HG03103 (cell line): ENCODE measurements at regions not wholly inside any gene's neighbourhood (a gene's known extent, or its start where the extent isn't known, plus 50 kb on each side); places are given as distances from the start of the nearest gene placed in this dataset.

Experiments used
- ATAC-seq: cut with Tn5 transposase; IDR thresholded peaks from one replicate; pipeline ENCODE4 v1.9.1; 2021; ENCODE audit warnings: low read depth; ENCODE audit not compliant: unreplicated experiment

GRCh38 chr12:105736498-105736897 lies 402.3 kb downstream of the NUAK1 start:
- no peak for ATAC-seq

- no peak for ATAC-seq
Observed at GRCh38 chr12:105738051-105738450, 400.7 kb downstream of the NUAK1 start.

DNA sequence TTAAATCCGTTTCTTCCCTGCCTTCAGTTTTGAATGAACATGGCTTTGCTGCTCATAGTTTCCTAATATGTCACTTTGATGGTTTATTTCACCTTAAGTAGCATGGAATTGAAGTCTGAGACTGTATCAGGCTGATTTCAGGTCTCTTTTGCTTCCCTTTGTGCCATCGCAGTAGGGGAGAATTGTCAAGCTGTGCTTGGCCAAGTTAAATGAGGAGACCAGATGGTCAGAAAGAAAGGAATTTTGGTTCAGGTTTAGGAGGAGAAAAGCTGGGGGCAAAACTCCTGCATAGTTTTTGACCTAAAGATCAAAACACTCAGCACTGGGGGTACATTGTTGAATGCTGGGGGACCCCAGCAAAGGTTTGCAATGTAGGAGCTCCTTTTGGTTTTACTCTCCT lies 398.4 kb downstream of the NUAK1 start:
- no peak for ATAC-seq

DNA sequence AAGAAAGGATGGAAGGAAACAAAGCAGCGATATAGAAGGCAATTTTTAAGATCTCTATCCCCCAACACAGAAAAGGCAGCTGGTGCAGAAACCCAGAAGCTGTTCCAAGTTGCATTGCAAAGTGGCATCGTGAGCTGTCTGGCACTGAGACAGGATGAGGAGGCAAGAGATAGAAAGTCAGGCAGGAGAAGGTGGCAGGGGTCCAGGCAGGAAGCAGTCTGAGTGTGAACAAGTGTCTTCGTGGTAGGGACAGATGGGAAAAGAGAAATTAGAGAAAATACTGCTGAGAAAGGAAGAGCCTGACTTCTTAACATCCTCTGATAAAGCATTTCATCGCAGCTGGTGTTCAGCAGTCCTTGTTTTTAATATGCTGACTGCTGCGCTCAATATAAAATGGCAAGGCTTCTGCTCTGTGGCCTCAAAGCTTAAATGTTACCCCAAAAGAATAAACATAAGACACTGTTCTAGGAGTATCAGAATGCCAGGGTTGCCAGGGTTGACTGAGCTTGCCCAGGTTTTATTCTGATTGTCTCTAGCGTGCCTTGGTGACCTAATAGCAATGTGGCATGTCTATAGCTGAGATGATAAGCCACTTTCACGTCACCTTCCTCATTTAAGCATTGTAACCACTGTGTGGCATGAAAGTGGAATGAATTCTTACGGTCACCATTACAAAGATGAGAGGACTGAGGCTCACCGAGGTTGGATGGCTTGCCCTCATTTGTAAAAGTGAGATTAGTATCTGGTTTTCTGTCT lies 397.6 kb downstream of the NUAK1 start:
- ATAC-seq, result no peak

- ATAC-seq, result no peak
Observed at GRCh38 chr12:105741786-105742566, 396.8 kb downstream of the NUAK1 start.

- ATAC-seq, result no peak
Observed at GRCh38 chr12:105742567-105742874, 396.2 kb downstream of the NUAK1 start.

- no peak for ATAC-seq
Observed at GRCh38 chr12:105744371-105745058, 394.2 kb downstream of the NUAK1 start.

- no peak for ATAC-seq
Observed at GRCh38 chr12:105745811-105746210, 392.9 kb downstream of the NUAK1 start.

GRCh38 chr12:105748806-105749600 lies 389.8 kb downstream of the NUAK1 start:
- ATAC-seq, result no peak

GRCh38 chr12:105750096-105750495 lies 388.7 kb downstream of the NUAK1 start:
- ATAC-seq, result no peak

GRCh38 chr12:105754313-105754712 lies 384.4 kb downstream of the NUAK1 start:
- no peak for ATAC-seq

GRCh38 chr12:105756961-105757360 lies 381.8 kb downstream of the NUAK1 start:
- no peak for ATAC-seq

DNA sequence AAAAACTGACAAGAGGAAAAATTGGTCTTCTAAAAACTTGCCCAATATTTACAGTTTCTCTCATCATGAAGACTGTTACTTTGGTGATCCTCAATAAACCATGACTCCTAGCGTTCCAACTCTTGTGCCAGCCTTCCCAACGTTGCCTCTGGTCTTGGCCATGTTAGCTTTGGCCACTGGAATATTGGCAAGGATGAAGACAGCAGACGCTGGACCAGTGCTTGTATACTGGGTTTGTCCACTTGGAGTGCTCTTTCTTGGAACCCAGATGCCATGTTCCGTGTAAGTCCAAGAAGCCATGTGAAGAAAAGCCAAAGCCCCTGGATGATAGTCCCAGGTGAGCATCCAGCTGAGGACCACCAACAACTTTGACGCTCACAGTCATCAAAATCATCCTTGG lies 379.6 kb downstream of the NUAK1 start:
- no peak for ATAC-seq

GRCh38 chr12:105761075-105761474 lies 377.7 kb downstream of the NUAK1 start:
- ATAC-seq, result no peak

GRCh38 chr12:105764216-105764835 lies 374.4 kb downstream of the NUAK1 start:
- ATAC-seq, result no peak

DNA sequence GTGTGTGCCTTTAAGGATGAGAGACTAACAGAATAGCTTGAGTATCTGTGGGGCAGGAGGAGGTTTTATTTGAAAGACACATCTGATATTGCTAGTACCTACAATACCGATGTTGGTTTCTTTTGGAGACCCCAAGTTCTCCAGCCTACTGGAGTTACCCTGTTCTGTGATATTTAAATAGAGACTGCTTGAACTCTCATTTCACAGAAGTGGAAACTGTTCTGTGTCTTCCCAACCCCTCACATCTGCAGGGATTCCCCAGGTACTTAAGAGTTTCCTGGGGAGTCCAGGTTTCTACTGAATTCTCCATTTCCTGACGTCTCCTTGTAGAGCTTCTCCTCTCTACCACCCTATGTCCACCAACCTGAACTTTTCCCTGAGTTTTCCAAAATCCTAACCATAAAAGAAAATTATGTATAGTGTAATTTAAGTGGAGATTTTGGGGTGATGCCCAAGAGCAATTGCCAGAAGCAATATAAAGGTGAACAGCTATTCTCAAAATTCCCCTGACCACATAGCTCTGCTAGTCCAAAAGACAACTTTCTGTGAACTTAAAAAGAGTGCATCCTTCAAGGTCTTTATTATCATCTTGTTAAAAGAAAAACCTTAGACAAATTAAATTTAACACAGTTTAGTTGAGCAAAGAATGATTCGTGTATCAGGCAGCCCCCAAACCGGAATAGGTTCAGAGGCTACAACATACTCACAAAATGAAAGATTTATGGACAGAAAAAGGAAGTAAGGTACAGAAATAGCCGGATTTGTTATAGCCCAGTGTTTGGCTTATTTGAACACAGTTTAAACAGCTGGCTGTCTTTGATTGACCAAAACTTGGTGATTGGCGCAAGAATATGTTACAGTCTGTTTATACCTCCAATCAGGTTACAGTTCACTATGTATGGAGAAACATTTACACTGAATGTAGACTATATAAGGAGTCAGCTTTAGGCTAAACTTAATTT lies 373.4 kb downstream of the NUAK1 start:
- no peak for ATAC-seq

GRCh38 chr12:105766029-105766428 lies 372.7 kb downstream of the NUAK1 start:
- no peak for ATAC-seq

GRCh38 chr12:105769486-105769885 lies 369.3 kb downstream of the NUAK1 start:
- ATAC-seq, result no peak

DNA sequence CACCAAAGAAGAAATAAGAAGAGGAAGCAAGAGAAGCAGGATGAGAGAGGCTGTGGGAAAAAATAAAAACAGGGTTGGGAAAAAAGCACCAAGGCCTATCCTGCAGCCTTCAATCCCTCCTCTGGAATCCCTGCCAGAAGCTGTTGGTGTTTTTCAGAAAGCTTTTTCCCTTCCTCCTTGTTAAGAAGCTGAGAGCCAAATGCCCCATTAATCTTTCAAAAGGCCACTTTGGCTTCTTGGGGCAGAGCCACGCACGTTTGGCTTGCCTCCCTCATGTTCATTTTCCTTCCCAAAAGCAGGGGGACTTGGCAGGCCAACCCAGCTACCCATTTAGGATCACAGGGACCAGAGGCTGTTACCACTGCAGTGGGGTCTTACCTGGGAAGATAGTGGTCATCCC lies 365.3 kb downstream of the NUAK1 start:
- no peak for ATAC-seq
